ENCODE measurements at regions not wholly inside any gene's neighbourhood (a gene's known extent, or its start where the extent isn't known, plus 50 kb on each side); places are given as distances from the start of the nearest gene placed in this dataset.
A peak's percentile ranks its signal among the peaks of the same experiment; 100 is the strongest.

- TF ChIP-seq, protein P1, sequence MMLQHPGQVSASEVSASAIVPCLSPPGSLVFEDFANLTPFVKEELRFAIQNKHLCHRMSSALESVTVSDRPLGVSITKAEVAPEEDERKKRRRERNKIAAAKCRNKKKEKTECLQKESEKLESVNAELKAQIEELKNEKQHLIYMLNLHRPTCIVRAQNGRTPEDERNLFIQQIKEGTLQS (CRISPR knock-in tag; IDR thresholded peaks at IDR 0.05), result no peak; the same call in 1 of the 2 replicates
- TF ChIP-seq MEIS2 (CRISPR knock-in tag; IDR thresholded peaks at IDR 0.05) (peak; percentile 89), ZNF318 (CRISPR knock-in tag; IDR thresholded peaks at IDR 0.05) (no peak), MAF1 (CRISPR knock-in tag; IDR thresholded peaks at IDR 0.05; ENCODE audit: borderline replicate concordance) (no peak), RBM39 (IDR thresholded peaks at IDR 0.05; ENCODE audit: low read depth, low read length, poor library complexity, severe bottlenecking) (no peak), ARID5B (CRISPR knock-in tag; IDR thresholded peaks at IDR 0.05) (peak; percentile 90), ZBTB49 (CRISPR knock-in tag; IDR thresholded peaks at IDR 0.05; ENCODE audit: borderline replicate concordance) (no peak), AFF4 (CRISPR knock-in tag; IDR thresholded peaks at IDR 0.05) (0 out of 2 replicates have a peak, but pooled peaks have one; percentile 25)
Observed at GRCh38 chr6:11323666-11324452, 91.4 kb upstream of the NEDD9 start (continued).

All from HepG2 (cell line).